ENCODE measurements at regions not wholly inside any gene's neighbourhood (a gene's known extent, or its start where the extent isn't known, plus 50 kb on each side); places are given as distances from the start of the nearest gene placed in this dataset.

DNA sequence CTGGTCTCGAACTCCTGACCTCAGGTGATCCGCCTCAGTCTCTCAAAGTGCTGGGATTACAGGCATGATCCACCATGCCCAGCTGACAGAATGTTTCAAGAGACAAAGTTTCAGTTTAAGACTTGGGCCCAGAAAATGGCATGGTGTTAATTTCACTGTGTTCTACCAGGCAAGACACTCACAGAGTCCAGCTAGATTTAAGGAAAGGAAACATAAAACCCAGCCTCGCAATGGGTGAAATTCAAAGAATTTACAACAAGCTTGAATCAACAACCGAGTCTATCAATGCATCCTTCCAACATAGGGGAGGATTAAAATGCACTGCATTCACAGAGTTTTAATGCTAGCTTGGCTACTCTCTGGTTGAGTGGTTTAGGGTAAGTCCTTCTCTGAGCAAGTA lies 764.0 kb downstream of the XPNPEP1 start:
- Histone ChIP-seq H3K4me3 (ENCODE audit: low read length in 3 of 3) (no peak overlapping the region), H3K36me3 (ENCODE audit: control insufficient read depth in 2 of 3, insufficient read depth in 3 of 3, low read length in 3 of 3) (no peaks in the 10 kb centered on the region), H3K27me3 (ENCODE audit: control insufficient read depth, insufficient read depth, low read length) (no peaks in the 10 kb centered on the region), H3K27ac (ENCODE audit: low read depth in 2 of 2, low read length in 2 of 2) (no peak overlapping the region), H3K4me1 (ENCODE audit: control insufficient read depth in 2 of 3, insufficient read depth in 2 of 3, low read depth in 1 of 3, low read length in 3 of 3) (no peaks in the 10 kb centered on the region), H3K9me3 (ENCODE audit: control insufficient read depth in 2 of 3, insufficient read depth in 1 of 3, low read length in 3 of 3) (no peaks in the 10 kb centered on the region), H3K9ac (ENCODE audit: low read length in 3 of 3) (no peak overlapping the region)
- FAIRE-seq (no peak), DNase-seq (peak in 3 of 5 donors; percentile 27 to 68 (median 64))
- TF ChIP-seq, protein P1, sequence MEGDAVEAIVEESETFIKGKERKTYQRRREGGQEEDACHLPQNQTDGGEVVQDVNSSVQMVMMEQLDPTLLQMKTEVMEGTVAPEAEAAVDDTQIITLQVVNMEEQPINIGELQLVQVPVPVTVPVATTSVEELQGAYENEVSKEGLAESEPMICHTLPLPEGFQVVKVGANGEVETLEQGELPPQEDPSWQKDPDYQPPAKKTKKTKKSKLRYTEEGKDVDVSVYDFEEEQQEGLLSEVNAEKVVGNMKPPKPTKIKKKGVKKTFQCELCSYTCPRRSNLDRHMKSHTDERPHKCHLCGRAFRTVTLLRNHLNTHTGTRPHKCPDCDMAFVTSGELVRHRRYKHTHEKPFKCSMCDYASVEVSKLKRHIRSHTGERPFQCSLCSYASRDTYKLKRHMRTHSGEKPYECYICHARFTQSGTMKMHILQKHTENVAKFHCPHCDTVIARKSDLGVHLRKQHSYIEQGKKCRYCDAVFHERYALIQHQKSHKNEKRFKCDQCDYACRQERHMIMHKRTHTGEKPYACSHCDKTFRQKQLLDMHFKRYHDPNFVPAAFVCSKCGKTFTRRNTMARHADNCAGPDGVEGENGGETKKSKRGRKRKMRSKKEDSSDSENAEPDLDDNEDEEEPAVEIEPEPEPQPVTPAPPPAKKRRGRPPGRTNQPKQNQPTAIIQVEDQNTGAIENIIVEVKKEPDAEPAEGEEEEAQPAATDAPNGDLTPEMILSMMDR (IDR thresholded peaks at IDR 0.05; ENCODE audit: borderline replicate concordance, extremely low read depth, insufficient read depth), result no peak
- intact Hi-C loops (cut with DNase I), result no loop called here

- no peak overlapping the region for H3K9ac ChIP-seq (ENCODE audit: low read length in 3 of 3)
- FAIRE-seq, result no peak
- H3K4me1 ChIP-seq (ENCODE audit: control insufficient read depth in 2 of 3, insufficient read depth in 2 of 3, low read depth in 1 of 3, low read length in 3 of 3), result no peaks in the 10 kb centered on the region
- intact Hi-C loops (cut with DNase I), result no loop called here
- DNase-seq, result no peak
- TF ChIP-seq, protein P1 (IDR thresholded peaks at IDR 0.05; ENCODE audit: borderline replicate concordance, extremely low read depth, insufficient read depth), result no peak
- no peak overlapping the region for H3K27ac ChIP-seq (ENCODE audit: low read depth in 2 of 2, low read length in 2 of 2)
- no peak overlapping the region for H3K4me3 ChIP-seq (ENCODE audit: low read length in 3 of 3)
- H3K9me3 ChIP-seq (ENCODE audit: control insufficient read depth in 2 of 3, insufficient read depth in 1 of 3, low read length in 3 of 3), result peaks cover 0 to 5% (median 0%) of the 10 kb centered on the region in 3 donors
- no peaks in the 10 kb centered on the region for H3K36me3 ChIP-seq (ENCODE audit: control insufficient read depth in 2 of 3, insufficient read depth in 3 of 3, low read length in 3 of 3)
- no peaks in the 10 kb centered on the region for H3K27me3 ChIP-seq (ENCODE audit: control insufficient read depth, insufficient read depth, low read length)
These were observed 766.9 kb downstream of the XPNPEP1 start for GRCh38 chr10:109156396-109156795.

DNA sequence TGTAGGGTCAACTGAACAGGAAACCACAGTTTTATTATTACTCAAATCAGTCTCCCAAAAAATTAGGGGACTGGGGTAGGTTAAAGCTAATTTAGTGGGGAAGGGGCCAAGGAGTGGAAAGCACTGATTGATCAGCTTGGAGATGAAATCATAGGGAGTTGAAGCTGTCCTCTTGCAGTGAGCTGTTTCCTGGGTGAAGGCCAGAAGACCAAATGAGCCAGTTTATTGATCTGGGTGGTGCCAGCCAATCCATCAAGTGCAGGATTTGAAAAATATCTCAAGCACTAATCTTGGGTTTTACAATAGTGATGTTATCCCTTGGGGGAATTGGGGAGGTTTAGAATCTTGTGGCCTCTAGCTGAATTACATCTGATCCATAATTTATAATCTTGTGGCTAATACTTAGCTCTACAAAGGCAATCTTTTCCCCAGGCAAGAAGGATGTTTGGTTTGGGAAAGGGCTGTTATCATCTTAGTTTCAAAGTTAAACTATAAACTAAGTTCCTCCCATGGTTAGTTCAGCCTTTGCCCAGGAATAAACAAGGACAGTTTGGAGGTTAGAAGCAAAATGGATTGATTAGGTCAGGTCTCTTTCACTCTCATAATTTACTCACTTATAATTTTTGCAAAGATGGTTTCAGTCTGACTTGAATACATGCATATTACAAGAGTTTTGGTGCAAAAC lies 773.5 kb downstream of the XPNPEP1 start:
- Histone ChIP-seq H3K36me3 (ENCODE audit: control insufficient read depth in 2 of 3, insufficient read depth in 3 of 3, low read length in 3 of 3) (no peaks in the 10 kb centered on the region), H3K9ac (ENCODE audit: low read length in 3 of 3) (no peak overlapping the region), H3K4me3 (ENCODE audit: low read length in 3 of 3) (no peak overlapping the region), H3K9me3 (ENCODE audit: control insufficient read depth in 2 of 3, insufficient read depth in 1 of 3, low read length in 3 of 3) (peaks cover 0 to 5% (median 0%) of the 10 kb centered on the region in 3 donors), H3K27ac (ENCODE audit: low read depth in 2 of 2, low read length in 2 of 2) (no peak overlapping the region), H3K27me3 (ENCODE audit: control insufficient read depth, insufficient read depth, low read length) (no peaks in the 10 kb centered on the region), H3K4me1 (ENCODE audit: control insufficient read depth in 2 of 3, insufficient read depth in 2 of 3, low read depth in 1 of 3, low read length in 3 of 3) (no peaks in the 10 kb centered on the region)
- DNase-seq (no peak), FAIRE-seq (no peak)
- TF ChIP-seq, protein P1 (IDR thresholded peaks at IDR 0.05; ENCODE audit: borderline replicate concordance, extremely low read depth, insufficient read depth), result no peak
- intact Hi-C loops (cut with DNase I), result no loop called here

- intact Hi-C loops (cut with DNase I), result no loop called here
- DNase-seq (no peak), FAIRE-seq (no peak)
- Histone ChIP-seq H3K27me3 (ENCODE audit: control insufficient read depth, insufficient read depth, low read length) (no peaks in the 10 kb centered on the region), H3K9me3 (ENCODE audit: control insufficient read depth in 2 of 3, insufficient read depth in 1 of 3, low read length in 3 of 3) (no peaks in the 10 kb centered on the region), H3K36me3 (ENCODE audit: control insufficient read depth in 2 of 3, insufficient read depth in 3 of 3, low read length in 3 of 3) (no peaks in the 10 kb centered on the region), H3K4me3 (ENCODE audit: low read length in 3 of 3) (no peak overlapping the region), H3K27ac (ENCODE audit: low read depth in 2 of 2, low read length in 2 of 2) (no peak overlapping the region), H3K4me1 (ENCODE audit: control insufficient read depth in 2 of 3, insufficient read depth in 2 of 3, low read depth in 1 of 3, low read length in 3 of 3) (no peaks in the 10 kb centered on the region), H3K9ac (ENCODE audit: low read length in 3 of 3) (no peak overlapping the region)
- TF ChIP-seq, protein P1 (IDR thresholded peaks at IDR 0.05; ENCODE audit: borderline replicate concordance, extremely low read depth, insufficient read depth), result no peak
These were observed 795.9 kb downstream of the XPNPEP1 start for GRCh38 chr10:109127363-109127762.

Measured in kidney (tissue), 13 donors.